ENCODE measurements at regions not wholly inside any gene's neighbourhood (a gene's known extent, or its start where the extent isn't known, plus 50 kb on each side); places are given as distances from the start of the nearest gene placed in this dataset.
A peak's percentile ranks its signal among the peaks of the same experiment; 100 is the strongest.

- no peak overlapping the region for H3K4me2 ChIP-seq (ENCODE audit: low read length)
- H3K4me3 ChIP-seq (ENCODE audit: low read length) = no peak overlapping the region
- H4K20me1 ChIP-seq (ENCODE audit: insufficient read depth) = no peaks in the 10 kb centered on the region
- H3K27ac ChIP-seq (ENCODE audit: low read length) = no peak overlapping the region
- no peaks in the 10 kb centered on the region for H3K79me2 ChIP-seq (replicated peaks; ENCODE audit: insufficient read depth, low read length)
- no peaks in the 10 kb centered on the region for H3F3A ChIP-seq (ENCODE audit: insufficient read depth, low read length, poor library complexity, severe bottlenecking)
- H3K27me3 ChIP-seq (ENCODE audit: insufficient read depth, low read depth, low read length) = no peaks in the 10 kb centered on the region
- TF ChIP-seq SMC3 (conservative IDR thresholded peaks at IDR 0.05; ENCODE audit: poor library complexity) = peak; percentile 68
- no peak for TF ChIP-seq MXI1 (conservative IDR thresholded peaks at IDR 0.05; ENCODE audit: poor library complexity, severe bottlenecking)
- TF ChIP-seq CTCF (IDR thresholded peaks at IDR 0.05; ENCODE audit: poor library complexity, severe bottlenecking) = peak; percentile 62
- TF ChIP-seq EZH2 (IDR thresholded peaks at IDR 0.05; ENCODE audit: borderline replicate concordance, insufficient read depth, low read length, poor library complexity, severe bottlenecking) = no peak
- no peak for TF ChIP-seq TAF1 (IDR thresholded peaks at IDR 0.05; ENCODE audit: low read depth)
- TF ChIP-seq REST (IDR thresholded peaks at IDR 0.05; ENCODE audit: borderline replicate concordance) = no peak
- TF ChIP-seq RAD21 (conservative IDR thresholded peaks at IDR 0.05) = peak; percentile 69
- no peak for TF ChIP-seq POLR2AphosphoS5 (IDR thresholded peaks at IDR 0.05)
- TF ChIP-seq EP300 (conservative IDR thresholded peaks at IDR 0.05; ENCODE audit: poor library complexity, severe bottlenecking) = no peak
- H3K9me2 ChIP-seq (ENCODE audit: insufficient read depth, low read length) = no peaks in the 10 kb centered on the region
- no peak overlapping the region for H3K9ac ChIP-seq (ENCODE audit: low read length)
- no peak overlapping the region for H2AFZ ChIP-seq (ENCODE audit: low read depth, low read length)
- H3K36me3 ChIP-seq (ENCODE audit: insufficient read depth, low read length) = no peaks in the 10 kb centered on the region
- H3K9me3 ChIP-seq (ENCODE audit: low read length) = no peaks in the 10 kb centered on the region
Observed at GRCh38 chr9:105901514-105902109, 207.3 kb downstream of the TMEM38B start.

- H3F3A ChIP-seq (ENCODE audit: insufficient read depth, low read length, poor library complexity, severe bottlenecking) = no peaks in the 10 kb centered on the region
- TF ChIP-seq CTCF (IDR thresholded peaks at IDR 0.05; ENCODE audit: poor library complexity, severe bottlenecking) (no peak), EP300 (conservative IDR thresholded peaks at IDR 0.05; ENCODE audit: poor library complexity, severe bottlenecking) (no peak), RAD21 (conservative IDR thresholded peaks at IDR 0.05) (no peak), REST (IDR thresholded peaks at IDR 0.05; ENCODE audit: borderline replicate concordance) (no peak), EZH2 (IDR thresholded peaks at IDR 0.05; ENCODE audit: borderline replicate concordance, insufficient read depth, low read length, poor library complexity, severe bottlenecking) (no peak), SMC3 (conservative IDR thresholded peaks at IDR 0.05; ENCODE audit: poor library complexity) (no peak), MXI1 (conservative IDR thresholded peaks at IDR 0.05; ENCODE audit: poor library complexity, severe bottlenecking) (no peak), TAF1 (IDR thresholded peaks at IDR 0.05; ENCODE audit: low read depth) (no peak), POLR2AphosphoS5 (IDR thresholded peaks at IDR 0.05) (no peak)
- H3K27ac ChIP-seq (ENCODE audit: low read length) = no peak overlapping the region
- H3K4me2 ChIP-seq (ENCODE audit: low read length) = no peak overlapping the region
- H3K9ac ChIP-seq (ENCODE audit: low read length) = no peak overlapping the region
- H2AFZ ChIP-seq (ENCODE audit: low read depth, low read length) = no peak overlapping the region
- no peaks in the 10 kb centered on the region for H3K27me3 ChIP-seq (ENCODE audit: insufficient read depth, low read depth, low read length)
- H3K79me2 ChIP-seq (replicated peaks; ENCODE audit: insufficient read depth, low read length) = no peaks in the 10 kb centered on the region
- H4K20me1 ChIP-seq (ENCODE audit: insufficient read depth) = no peaks in the 10 kb centered on the region
- no peaks in the 10 kb centered on the region for H3K9me3 ChIP-seq (ENCODE audit: low read length)
- no peaks in the 10 kb centered on the region for H3K9me2 ChIP-seq (ENCODE audit: insufficient read depth, low read length)
- H3K36me3 ChIP-seq (ENCODE audit: insufficient read depth, low read length) = no peaks in the 10 kb centered on the region
- no peak overlapping the region for H3K4me3 ChIP-seq (ENCODE audit: low read length)
Observed at GRCh38 chr9:105908069-105908468, 213.7 kb downstream of the TMEM38B start.

Measured in neural cell (in vitro differentiated cells).